Hematopoietic multipotent progenitor cell treated with erythropoietin and hydrocortisone succinate and interleukin-3 and kit ligand, for 6 days (in vitro differentiated cells): ENCODE measurements at regions not wholly inside any gene's neighbourhood (a gene's known extent, or its start where the extent isn't known, plus 50 kb on each side); places are given as distances from the start of the nearest gene placed in this dataset.
"Not testable (repeated sequence)": the region's sequence is repeated elsewhere in the genome, so short reads cannot be mapped to it uniquely, and the experiment has no call there.

Experiments used
- DNase-seq: peaks from one replicate; pipeline ENCODE4 v3.0.0-alpha.2; 2015

DNA sequence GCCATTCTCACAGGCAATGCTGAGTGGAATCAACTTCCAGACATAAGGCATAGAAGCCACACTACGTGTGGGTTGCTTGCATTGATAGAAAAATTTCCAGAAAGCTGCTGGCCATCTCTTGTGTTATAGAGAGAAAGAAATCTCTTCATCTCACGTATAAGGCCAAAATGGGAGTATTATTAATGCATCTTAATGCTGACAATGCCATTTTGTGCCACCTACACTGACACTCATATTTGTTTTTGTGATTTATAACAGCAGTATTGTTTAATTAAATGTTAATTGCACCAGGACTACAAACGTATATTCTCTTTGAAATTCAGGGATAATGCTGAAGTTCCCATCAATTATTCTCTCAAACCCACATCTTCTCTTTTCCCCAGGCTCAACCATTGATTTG is 56.1 kb upstream of the TMEM132D start:
- no peak for DNase-seq

DNA sequence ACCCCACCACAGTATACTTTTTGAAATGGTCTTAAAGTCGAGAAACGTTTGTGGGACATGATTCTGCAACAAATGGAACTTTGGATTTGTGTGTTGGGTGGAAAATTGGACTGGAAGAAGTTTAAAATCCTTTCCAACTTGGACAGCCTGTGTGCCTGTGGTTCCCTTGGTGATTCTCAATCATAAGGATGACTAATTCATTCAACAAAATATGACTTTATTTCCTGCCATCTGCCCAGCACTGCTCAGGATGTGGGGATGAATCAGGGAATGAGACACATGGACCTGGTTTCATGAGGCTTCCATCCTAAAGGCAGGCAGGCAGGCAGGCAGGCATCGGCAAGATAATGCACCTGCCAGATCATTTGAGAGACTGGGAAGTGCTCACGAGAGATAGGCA is 57.3 kb upstream of the TMEM132D start:
- no peak for DNase-seq

DNA sequence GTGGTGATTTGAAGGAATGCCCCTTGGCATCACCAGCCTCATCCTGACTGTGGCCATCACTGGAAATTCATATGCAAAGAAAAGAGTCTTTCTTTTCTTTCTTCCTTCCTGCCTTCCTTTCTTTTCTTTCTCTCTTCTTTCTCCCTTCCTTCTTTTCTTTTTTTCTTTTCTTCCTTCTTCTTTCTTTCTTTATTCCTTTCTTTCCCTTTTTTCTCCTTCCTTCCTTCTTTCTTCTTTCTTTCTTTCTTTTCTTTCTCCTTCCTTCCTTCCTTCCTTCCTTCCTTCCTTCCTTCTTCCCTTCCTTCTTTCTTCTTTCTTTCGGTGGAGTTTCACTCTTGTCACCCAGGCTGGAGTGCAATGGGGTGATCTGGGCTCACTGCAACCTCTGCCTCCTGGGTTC is 58.0 kb upstream of the TMEM132D start:
- DNase-seq, result no peak

DNA sequence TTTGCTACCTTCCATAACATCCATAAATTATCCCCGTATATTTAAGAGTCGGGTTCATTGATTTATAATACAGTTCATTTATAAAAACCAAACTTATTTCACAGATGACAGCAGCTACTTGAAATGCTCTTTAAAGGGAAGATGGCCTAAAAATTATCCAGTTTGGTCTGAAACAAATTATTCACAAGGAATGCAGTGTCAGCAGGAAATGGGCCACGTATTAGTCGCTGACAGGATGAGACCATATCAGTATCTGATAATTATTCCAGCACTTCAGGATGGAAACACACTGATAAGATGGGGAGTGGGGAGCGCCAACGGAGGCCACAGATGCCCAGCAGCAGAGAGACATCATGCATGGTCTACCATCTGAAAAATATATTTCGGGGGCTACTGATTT is 60.5 kb upstream of the TMEM132D start:
- no peak for DNase-seq

DNA sequence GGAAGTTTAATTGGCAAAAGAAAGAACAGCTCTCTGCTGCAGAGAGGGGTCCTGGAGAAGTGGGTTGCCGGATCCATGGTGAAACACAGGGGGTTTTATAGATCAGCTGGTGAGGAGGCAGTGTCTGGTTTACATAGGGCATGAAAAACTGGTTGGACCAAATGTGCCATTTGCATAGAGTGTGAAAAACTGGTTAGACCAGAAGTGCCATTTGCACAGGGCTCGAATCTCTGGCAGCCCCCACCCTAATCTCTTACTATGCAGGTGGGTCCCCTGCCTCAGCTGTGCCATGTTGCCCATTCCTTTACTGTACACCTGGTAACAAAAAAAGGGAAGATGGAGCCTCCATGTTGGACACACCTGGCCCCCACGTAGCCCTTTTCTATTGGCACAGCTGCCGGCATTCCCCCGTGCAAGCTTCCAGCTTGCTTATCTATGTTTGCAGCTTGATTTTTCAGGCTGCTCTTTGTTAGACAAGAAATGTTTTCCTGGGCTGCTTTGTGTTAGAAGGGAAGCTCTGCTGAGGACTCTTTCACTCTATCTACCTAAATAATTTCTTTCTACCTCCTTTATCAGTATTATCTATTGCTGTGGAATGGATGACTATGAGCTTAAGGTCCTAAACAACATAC is 61.1 kb upstream of the TMEM132D start:
- DNase-seq, result no peak

DNA sequence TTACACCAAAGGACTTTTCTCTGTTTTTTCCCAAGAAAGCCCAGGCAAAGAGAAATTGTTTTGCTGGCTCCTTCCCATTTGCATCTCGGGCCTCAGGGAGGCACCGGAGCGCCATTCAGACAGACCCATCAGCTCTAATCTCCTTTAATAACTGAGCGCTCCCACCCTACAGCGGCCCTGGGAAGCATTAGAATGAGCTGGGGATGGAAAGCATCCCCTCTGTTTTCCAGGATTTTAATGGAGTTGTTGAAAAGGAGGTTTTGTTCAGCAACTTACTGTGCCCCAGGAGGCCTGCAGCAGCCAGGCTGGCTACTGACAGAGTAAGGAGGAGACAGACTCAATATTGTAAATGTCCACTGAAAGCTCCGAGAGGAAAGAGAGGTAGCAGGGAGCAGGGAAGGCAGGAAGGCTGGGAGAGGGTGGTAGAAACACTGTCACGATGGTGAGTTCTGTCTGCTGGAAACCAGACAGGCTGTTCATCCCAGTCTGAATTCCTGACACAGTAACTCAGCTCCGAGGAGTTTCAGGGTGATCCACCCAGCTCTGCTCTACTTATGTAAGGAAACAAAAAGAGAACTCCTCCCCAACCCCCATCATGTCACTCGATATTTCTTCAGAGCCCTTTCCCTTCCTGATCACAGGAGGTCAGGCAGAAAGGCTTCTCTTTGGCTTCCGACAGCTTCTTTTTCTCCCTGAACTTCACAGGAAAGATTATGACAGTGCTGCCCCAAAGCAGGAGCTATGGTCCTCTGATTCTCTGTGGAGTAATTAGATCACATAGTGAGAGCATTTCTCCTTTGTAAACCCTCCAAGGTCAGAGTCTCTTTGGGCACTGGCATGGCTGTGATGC is 62.5 kb upstream of the TMEM132D start:
- no peak for DNase-seq

DNA sequence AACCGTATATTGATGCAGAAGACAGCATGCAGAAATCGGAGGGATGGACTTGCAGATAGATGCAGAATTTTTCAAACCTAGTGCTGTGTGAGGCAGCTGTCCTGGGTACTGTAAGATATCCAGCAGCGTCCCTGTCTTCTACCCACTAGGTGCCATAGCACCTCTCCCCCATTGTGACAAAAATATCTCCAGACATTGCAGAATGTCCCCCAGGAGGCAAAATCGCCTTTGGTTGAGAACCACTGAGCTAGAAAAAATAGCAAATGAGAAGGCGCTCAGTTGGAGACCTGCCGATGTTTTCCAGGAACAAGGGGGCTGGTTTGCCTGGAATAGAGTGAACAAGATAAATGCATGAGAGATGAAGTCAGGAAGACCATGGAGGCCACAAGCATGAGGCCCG is 67.9 kb upstream of the TMEM132D start:
- DNase-seq, result no peak

DNA sequence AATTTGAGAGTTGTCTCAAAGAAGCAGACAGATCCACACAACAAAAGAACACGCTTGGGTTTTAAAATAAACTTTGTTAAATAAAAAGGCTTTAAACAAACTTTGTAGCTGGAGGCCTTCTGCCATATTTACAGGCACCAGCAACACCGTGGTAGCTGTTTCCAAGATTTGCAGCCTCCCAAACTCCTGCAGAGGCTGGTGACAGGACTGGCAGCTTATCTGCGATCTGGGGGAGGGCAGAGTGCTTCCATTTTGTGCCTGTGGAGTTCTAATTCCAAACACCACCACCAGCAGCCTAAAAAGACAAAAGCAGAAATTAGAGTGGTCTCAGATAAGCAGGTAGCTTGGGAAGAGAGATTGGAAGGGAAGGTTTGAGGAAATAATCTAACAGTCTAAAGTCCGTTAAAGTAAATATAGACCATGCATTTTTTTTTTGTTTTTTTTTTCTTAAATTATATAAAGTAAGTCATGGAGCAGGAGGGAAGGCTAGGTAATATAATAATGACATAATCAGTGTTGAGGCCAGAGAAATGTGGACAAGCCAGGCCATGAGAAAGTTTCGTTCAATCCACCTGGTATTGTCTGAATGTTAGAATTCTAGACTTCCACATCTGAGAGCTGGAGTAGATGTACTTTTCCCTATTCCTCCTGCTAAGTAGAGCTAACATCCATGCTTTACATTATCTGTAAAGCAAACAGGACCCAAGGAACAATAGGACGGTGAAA is 69.6 kb upstream of the TMEM132D start:
- no peak for DNase-seq

DNA sequence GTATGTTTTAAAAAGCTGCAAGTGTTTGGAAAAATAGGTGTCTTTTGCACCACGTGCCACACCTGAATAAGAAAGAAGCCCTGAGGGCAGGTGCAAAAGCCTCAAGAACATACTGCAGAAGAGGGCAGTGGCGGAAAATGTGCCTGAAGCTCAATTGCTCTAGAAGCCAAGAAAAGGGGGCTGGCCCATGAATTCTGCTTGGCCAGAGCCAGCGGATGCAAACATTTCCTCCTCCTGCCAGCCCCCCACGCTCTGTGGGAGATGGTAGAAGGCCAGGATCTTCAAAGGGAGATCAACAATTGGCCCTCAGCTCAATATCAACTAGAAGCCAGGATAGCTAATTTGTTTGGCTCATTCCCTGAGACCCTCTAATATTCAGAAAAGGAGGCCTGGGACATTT is 80.3 kb upstream of the TMEM132D start:
- no peak for DNase-seq

DNA sequence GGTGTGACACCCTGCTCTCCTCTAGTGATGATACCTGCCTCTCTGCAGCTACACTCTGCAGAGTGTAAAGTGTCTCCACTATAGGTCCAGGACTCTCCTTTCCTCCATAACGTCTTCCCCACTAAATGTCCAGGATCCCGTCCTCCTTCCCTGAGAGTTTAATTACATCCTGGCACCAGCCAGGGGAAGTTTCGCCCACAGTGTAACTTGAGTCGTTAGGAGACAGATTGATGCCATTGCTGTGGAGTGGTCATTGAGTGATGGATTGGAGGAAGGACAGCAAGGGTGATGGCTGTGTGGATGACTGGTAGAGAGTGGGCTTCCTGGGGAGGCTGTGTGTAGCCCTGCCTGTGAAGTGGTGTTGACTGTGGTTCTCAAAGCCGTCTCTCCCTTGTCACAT is 84.0 kb upstream of the TMEM132D start:
- no peak for DNase-seq

DNA sequence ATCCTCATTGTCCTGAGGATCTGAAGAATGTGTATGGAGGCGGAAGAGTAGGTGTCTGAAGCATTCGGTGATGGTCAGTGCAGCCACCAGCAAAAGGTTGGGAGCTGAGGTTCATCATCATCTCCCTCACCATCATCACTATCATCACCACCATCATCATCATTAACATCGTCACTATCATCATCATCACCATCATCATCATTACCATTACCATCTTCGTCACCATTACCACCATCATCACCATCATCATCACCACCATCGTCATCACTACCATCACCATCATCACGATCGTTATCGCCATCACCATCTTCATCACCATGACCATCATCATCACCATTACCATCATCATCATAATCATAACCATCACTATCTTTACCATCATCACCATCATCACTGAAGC is 90.8 kb upstream of the TMEM132D start:
- DNase-seq, result no peak

DNA sequence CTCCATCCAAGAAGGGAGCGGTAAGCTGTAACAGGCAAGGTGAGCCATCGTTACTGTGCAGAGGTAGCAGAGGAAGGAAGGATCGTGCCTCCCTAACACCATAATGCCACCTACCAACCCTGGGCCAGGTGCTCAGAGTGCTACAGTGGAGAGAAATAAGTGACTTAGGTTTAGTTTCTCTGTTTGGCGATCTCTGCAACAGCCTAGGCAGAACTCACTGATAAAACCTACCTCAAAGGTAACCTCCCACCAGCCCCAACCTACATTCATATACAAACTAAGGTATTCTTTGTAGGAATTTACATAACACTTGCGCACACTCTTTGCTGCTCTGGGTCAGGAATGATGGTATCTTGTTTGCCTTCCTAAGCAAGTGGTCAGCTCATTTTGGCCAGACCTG is 93.4 kb upstream of the TMEM132D start:
- DNase-seq, result no peak

DNA sequence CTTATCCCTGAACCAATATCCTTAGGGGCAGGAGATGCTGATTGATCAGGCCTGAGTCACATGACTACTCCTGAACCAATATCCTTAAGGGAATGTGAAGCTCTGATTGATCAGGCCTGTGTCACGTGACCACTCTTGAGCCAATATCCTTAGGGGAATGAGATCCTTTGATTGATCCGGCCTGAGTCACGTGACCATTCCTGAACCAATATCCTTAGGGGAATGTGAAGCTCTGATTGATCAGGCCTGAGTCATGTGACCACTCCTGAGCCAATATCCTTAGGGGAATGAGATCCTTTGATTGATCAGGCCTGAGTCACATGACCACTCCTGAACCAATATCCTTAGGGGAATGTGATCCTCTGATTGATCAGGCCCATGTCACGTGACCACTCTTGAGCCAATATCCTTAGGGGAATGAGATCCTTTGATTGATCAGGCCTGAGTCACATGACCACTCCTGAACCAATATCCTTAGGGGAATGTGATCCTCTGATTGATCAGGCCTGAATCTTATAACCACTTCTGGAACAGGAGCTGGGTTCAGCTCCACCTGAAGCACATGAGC is 100.6 kb upstream of the TMEM132D start:
- not testable (repeated sequence) for DNase-seq

DNA sequence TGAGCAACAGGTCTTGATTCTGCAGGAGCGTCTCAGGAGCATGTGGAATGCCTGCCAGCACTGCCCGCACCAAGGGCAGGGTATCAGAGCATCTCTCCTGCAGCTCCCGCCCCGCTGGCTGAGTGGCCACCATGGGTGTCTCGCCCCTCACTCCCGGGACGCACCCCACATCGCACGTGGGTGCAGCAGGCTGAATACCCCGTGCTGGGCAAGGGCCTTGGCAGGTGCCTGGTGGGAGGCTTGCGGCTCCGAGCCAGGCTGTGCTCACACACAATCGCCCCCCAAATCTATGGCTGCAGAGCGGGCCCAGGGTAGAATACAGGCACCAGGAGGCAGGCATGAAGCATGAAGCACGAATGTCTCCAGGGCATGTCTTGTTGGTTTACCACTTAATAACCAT is 103.9 kb upstream of the TMEM132D start:
- no peak for DNase-seq

DNA sequence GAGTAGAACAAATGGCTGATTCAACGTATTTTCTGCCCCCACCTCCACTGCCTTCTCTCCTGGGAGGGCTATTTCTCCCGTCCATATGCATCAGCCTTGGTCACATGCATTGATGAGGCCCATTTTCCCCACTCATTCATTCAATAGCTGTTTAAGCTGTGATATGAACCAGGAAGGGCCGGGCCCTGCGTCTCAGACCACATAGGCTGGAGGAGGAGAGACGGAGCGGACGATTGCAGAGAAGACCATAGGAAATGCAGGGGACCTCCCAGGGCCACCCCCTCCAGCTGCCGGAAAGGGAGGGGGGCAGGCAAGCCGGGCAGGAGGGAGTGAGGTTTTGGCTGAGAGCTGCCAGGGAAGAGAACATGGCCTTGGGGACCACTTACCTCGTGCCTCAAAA is 104.4 kb upstream of the TMEM132D start:
- DNase-seq, result no peak

DNA sequence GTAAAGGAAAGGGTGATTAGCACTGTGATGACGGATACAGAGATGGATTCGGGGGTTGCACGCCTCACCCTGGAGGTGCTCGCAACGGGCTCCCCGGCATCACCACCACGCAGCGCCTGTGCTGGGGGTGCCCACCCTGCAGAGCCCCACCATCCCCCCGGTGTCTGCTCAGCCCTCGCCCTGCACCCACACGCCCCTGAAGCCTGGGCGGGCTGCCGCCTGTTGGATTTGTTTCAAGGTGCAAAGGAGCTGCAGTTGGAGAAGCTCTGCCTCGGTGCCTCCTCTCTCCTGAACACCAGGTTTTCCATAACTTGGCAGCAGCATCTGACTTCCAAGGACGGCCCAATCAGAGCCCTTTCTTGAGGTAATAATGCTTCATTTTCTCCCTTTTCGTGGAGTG is 106.1 kb upstream of the TMEM132D start:
- no peak for DNase-seq

DNA sequence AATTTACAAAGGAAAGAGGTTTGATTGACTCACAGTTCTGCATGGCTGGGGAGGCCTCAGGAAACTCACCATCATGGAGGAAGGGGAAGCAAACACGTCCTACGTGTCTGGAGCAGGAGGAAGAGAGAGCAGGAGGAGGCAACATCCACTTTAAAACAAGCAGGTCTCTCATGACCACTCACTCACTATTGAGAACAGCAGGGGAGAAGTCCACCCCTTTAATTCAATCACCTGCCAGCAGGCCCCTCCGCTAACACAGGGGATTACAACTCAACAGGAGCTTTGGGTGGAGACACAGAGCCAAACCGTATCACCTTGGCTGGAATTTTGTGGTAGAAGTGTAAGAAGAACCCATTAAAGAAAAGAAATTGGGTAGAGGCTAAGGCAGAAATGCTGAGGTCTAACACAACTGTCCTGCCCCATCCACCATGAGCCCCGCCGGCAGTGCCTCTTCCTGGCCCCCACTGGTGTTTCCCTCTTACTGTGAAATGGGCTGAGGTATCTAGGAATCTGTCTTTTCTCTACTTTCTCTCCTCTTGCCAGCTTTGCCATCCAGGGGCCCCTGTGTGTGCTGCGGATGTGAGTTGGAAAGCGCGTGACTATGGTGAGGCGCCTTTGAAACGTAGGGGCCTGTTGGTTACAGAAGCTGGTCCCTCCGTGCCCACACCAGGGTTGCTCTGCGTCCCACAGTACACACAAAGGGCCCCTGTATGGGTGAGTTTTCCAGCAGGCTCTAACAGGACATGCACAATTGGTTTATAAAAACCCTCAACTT is 108.0 kb upstream of the TMEM132D start:
- DNase-seq, result no peak

DNA sequence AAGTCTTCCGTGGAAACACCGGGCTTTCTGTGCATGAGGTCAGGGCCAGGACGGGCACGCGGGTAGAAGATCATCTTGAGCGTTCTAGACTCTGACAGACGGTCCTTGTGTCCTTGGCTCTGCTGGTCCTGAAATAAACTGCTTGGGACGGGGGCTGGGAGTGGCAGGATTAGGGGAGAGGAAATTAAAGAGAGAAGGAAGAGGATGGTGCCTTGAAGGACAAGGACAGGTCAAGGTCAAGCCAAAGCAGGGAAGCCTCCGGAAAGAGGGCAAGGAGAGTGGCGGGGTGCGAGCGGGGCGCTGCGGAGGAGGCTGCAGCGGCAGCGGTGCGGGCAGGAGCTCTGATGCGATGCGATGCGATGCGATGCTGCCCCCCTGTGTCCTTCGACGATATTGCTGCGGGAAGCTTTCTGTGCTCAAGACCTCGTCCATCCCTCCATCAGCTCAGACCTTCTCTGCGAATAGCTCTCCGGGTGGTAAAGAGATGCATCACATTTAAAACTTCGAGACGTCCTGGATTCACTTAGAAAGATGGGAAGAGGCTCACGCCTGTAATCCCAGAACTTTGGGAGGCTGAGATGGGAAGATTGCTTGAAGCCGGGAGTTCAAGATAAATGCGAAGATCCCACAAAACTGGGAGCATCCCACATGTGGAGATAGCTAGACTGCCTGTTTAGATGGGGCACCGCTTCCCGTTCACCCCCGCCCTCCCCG is 110.1 kb upstream of the TMEM132D start:
- DNase-seq, result peak; percentile 68

DNA sequence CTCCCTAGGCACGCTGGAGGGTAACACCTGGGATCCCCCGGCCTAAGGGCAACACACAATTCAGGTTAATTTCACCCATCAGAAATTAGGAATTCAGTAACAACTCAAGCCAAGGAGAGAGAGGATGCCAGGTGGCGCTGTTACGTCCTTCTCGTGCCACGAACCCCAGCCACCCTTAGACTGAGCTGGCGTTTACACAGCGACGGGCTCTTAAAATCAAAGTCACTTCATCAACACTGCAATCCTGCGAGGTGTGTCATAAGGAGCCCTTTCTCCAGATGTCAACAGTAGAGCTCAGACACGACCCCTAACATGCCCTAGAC is 110.6 kb upstream of the TMEM132D start:
- DNase-seq, result peak; percentile 9

DNA sequence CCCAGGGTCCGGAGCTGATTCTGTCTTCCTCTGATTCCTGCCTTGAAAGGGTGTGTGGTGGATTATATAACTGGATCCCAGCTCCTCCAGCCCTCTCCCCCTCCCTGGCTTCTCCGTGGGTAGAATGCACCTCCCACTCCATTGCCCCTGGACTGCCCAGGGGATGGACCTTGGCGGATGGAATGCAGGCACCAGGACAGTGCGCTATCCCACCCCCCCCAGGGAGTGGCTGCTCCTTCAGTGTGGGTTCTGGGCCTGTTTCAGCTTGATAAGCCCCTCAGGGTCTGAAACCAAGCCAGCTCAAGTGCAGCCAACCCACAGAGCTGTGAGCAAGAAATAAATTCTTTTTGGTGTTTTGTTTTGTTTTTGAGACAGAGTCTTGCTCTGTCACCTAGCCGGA is 112.4 kb upstream of the TMEM132D start:
- DNase-seq, result peak; percentile 4

DNA sequence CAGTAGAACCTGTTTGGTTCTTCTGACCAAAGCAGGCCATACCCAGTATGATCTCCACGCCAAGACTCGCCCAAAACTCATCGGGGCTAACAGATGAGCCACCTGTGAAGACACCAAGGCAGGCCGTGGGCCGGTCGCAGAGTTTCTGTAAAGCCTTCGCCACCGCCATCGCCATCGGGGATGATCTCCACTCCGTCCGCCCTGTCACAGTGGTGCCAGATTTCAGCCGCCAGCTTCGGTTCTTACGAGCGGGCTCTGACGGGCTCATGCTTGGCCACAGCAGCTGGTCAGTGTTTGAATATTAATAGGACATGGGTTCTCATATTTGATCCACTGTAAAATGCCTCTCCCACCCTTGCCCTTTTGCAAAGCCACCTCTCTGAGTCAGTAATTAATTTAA is 113.2 kb upstream of the TMEM132D start:
- DNase-seq, result no peak
